Fibroblast of lung (primary cell): ENCODE measurements at regions not wholly inside any gene's neighbourhood (a gene's known extent, or its start where the extent isn't known, plus 50 kb on each side); places are given as distances from the start of the nearest gene placed in this dataset.

Source experiments
- EZH2 ChIP-seq: IDR thresholded peaks from 2 replicates; pipeline ENCODE4 v1.5.1; 2012; ENCODE audit warnings: low read length, control low read depth, mild to moderate bottlenecking; ENCODE audit errors: missing control alignments
- TF ChIP-seq, protein P1 (sequence below), 2 donors: IDR thresholded peaks in 1 of 2; conservative IDR thresholded peaks in 1 of 2; 1 replicate in 1 of 2; 2 replicates in 1 of 2; pipeline ENCODE4 v1.5.1; 2011 to 2012; ENCODE audit warnings: low read length in 2 of 2, control low read depth in 1 of 2, inconsistent platforms in 1 of 2, low read depth in 1 of 2, mild to moderate bottlenecking in 1 of 2

DNA sequence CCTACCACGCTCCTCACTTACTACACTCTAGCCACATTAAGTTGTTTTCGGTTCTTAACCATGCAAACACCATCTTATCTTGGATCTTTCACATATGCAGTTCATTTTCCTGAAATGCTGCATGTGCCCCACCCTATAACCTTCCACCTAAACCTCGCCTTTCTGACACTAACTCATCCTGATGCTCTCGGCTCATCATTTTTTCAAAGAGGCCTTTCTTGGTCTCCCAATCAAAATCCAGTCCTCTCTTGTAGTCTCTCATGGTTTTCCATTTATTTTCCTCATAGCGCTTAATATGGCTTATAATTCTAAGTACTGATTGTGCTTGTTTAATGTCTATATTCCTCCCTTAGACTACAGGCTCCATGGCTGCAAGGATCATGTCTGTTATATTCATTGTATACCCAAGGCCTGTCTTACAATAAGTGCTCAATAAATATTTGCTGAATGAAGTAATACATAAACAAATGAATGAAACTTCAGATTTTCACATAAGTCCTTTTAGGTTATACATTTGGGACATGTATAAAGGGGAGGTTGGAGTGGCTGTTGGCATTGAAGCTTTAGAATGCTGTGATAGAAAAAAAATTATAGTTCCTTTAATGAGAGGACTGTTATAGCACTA, 79.2 kb upstream of the CDC42BPA start:
- TF ChIP-seq, protein P1, sequence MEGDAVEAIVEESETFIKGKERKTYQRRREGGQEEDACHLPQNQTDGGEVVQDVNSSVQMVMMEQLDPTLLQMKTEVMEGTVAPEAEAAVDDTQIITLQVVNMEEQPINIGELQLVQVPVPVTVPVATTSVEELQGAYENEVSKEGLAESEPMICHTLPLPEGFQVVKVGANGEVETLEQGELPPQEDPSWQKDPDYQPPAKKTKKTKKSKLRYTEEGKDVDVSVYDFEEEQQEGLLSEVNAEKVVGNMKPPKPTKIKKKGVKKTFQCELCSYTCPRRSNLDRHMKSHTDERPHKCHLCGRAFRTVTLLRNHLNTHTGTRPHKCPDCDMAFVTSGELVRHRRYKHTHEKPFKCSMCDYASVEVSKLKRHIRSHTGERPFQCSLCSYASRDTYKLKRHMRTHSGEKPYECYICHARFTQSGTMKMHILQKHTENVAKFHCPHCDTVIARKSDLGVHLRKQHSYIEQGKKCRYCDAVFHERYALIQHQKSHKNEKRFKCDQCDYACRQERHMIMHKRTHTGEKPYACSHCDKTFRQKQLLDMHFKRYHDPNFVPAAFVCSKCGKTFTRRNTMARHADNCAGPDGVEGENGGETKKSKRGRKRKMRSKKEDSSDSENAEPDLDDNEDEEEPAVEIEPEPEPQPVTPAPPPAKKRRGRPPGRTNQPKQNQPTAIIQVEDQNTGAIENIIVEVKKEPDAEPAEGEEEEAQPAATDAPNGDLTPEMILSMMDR (conservative IDR thresholded peaks at IDR 0.05 in 1 of 2, IDR thresholded peaks at IDR 0.05 in 1 of 2; ENCODE audit: low read depth in 1 of 2, low read length in 2 of 2) = no peak
- TF ChIP-seq EZH2 = no peak
